ENCODE measurements at regions not wholly inside any gene's neighbourhood (a gene's known extent, or its start where the extent isn't known, plus 50 kb on each side); places are given as distances from the start of the nearest gene placed in this dataset.

GRCh38 chr9:89670801-89671434 is 66.1 kb downstream of the GADD45G start:
- Histone ChIP-seq H3K4me1 (ENCODE audit: insufficient read depth) (peaks cover 37% of the 10 kb centered on the region), H3K4me3 (no peak overlapping the region), H3K27ac (peak overlapping the region; percentile 12), H3K4me2 (no peak overlapping the region), H4K20me1 (ENCODE audit: insufficient read depth, poor library complexity, severe bottlenecking) (no peaks in the 10 kb centered on the region), H3K36me3 (replicated peaks; ENCODE audit: insufficient read depth, low read depth) (no peaks in the 10 kb centered on the region), H3K9me3 (ENCODE audit: low read depth) (no peaks in the 10 kb centered on the region), H3K9me2 (replicated peaks; ENCODE audit: insufficient read depth) (no peaks in the 10 kb centered on the region), H2AFZ (no peak overlapping the region), H3K27me3 (no peaks in the 10 kb centered on the region), H3K79me2 (no peaks in the 10 kb centered on the region)
- no peak for TF ChIP-seq CTCF (IDR thresholded peaks at IDR 0.05; ENCODE audit: poor library complexity)
- no peak for DNase-seq (ENCODE audit: low spot score)
- WGBS (ENCODE audit: low lambda C conversion rate, missing lambda C conversion rate) = 62% methylated on average over 6 of the region's 6 CpGs

GRCh38 chr9:89674667-89675057 is 69.8 kb downstream of the GADD45G start:
- Histone ChIP-seq H3K27me3 (no peaks in the 10 kb centered on the region), H3K36me3 (replicated peaks; ENCODE audit: insufficient read depth, low read depth) (no peaks in the 10 kb centered on the region), H4K20me1 (ENCODE audit: insufficient read depth, poor library complexity, severe bottlenecking) (no peaks in the 10 kb centered on the region), H3K4me1 (ENCODE audit: insufficient read depth) (peaks cover 35% of the 10 kb centered on the region), H3K4me2 (no peak overlapping the region), H3K79me2 (no peaks in the 10 kb centered on the region), H3K27ac (no peak overlapping the region), H3K9me2 (replicated peaks; ENCODE audit: insufficient read depth) (no peaks in the 10 kb centered on the region), H3K9me3 (ENCODE audit: low read depth) (no peaks in the 10 kb centered on the region), H2AFZ (no peak overlapping the region), H3K4me3 (no peak overlapping the region)
- WGBS (ENCODE audit: low lambda C conversion rate, missing lambda C conversion rate) = 71% methylated on average over 4 of the region's 4 CpGs
- DNase-seq (ENCODE audit: low spot score) = no peak
- TF ChIP-seq CTCF (IDR thresholded peaks at IDR 0.05; ENCODE audit: poor library complexity) = no peak
- TF ChIP-seq EZH2 (IDR thresholded peaks at IDR 0.05; ENCODE audit: borderline replicate concordance) = no peak
- no peak for TF ChIP-seq EZH2phosphoT487 (IDR thresholded peaks at IDR 0.05; ENCODE audit: low read depth, severe bottlenecking, unreplicated experiment)

GRCh38 chr9:89675058-89675742 is 70.4 kb downstream of the GADD45G start:
- WGBS (ENCODE audit: low lambda C conversion rate, missing lambda C conversion rate) = 47% methylated on average over 15 of the region's 15 CpGs
- H3K79me2 ChIP-seq = no peaks in the 10 kb centered on the region
- DNase-seq (ENCODE audit: low spot score) = peak; percentile 79
- H3K4me1 ChIP-seq (ENCODE audit: insufficient read depth) = peaks cover 31% of the 10 kb centered on the region
- no peaks in the 10 kb centered on the region for H3K36me3 ChIP-seq (replicated peaks; ENCODE audit: insufficient read depth, low read depth)
- no peaks in the 10 kb centered on the region for H3K9me2 ChIP-seq (replicated peaks; ENCODE audit: insufficient read depth)
- H3K4me2 ChIP-seq = peak overlapping the region; percentile 44
- no peaks in the 10 kb centered on the region for H4K20me1 ChIP-seq (ENCODE audit: insufficient read depth, poor library complexity, severe bottlenecking)
- H3K27ac ChIP-seq = peak overlapping the region; percentile 23
- no peak for TF ChIP-seq EZH2phosphoT487 (IDR thresholded peaks at IDR 0.05; ENCODE audit: low read depth, severe bottlenecking, unreplicated experiment)
- TF ChIP-seq EZH2 (IDR thresholded peaks at IDR 0.05; ENCODE audit: borderline replicate concordance) = no peak
- no peaks in the 10 kb centered on the region for H3K9me3 ChIP-seq (ENCODE audit: low read depth)
- H3K4me3 ChIP-seq = no peak overlapping the region
- no peak overlapping the region for H2AFZ ChIP-seq
- no peaks in the 10 kb centered on the region for H3K27me3 ChIP-seq

GRCh38 chr9:89676281-89676680 is 71.5 kb downstream of the GADD45G start:
- no peaks in the 10 kb centered on the region for H3K36me3 ChIP-seq (replicated peaks; ENCODE audit: insufficient read depth, low read depth)
- H3K4me1 ChIP-seq (ENCODE audit: insufficient read depth) = peaks cover 24% of the 10 kb centered on the region
- H3K79me2 ChIP-seq = no peaks in the 10 kb centered on the region
- H3K27ac ChIP-seq = no peak overlapping the region
- TF ChIP-seq EZH2phosphoT487 (IDR thresholded peaks at IDR 0.05; ENCODE audit: low read depth, severe bottlenecking, unreplicated experiment) = no peak
- TF ChIP-seq CTCF (IDR thresholded peaks at IDR 0.05; ENCODE audit: poor library complexity) = no peak
- TF ChIP-seq EZH2 (IDR thresholded peaks at IDR 0.05; ENCODE audit: borderline replicate concordance) = no peak
- 87% methylated on average over 22 of the region's 22 CpGs for WGBS (ENCODE audit: low lambda C conversion rate, missing lambda C conversion rate)
- no peaks in the 10 kb centered on the region for H4K20me1 ChIP-seq (ENCODE audit: insufficient read depth, poor library complexity, severe bottlenecking)
- no peaks in the 10 kb centered on the region for H3K27me3 ChIP-seq
- no peak overlapping the region for H3K4me3 ChIP-seq
- H3K9me2 ChIP-seq (replicated peaks; ENCODE audit: insufficient read depth) = no peaks in the 10 kb centered on the region
- no peak for DNase-seq (ENCODE audit: low spot score)
- no peak overlapping the region for H2AFZ ChIP-seq
- no peaks in the 10 kb centered on the region for H3K9me3 ChIP-seq (ENCODE audit: low read depth)
- H3K4me2 ChIP-seq = no peak overlapping the region

All from hepatocyte (in vitro differentiated cells).